ENCODE measurements at regions not wholly inside any gene's neighbourhood (a gene's known extent, or its start where the extent isn't known, plus 50 kb on each side); places are given as distances from the start of the nearest gene placed in this dataset.

GRCh38 chrX:4238916-4239315 is 525.5 kb upstream of the PRKX start:
- intact Hi-C loops (cut with micrococcal nuclease) (no loop called here), dilution Hi-C loops (cut with MboI; ENCODE audit: extremely low pct_ligation_motif_present, low sequenced_read_pairs) (no loop called here)
- FAIRE-seq: no peak
- no peak for DNase-seq (ENCODE audit: low read depth, low spot score)
- TF ChIP-seq CTCF (IDR thresholded peaks at IDR 0.05; ENCODE audit: extremely low read depth in 1 of 2, insufficient read depth in 1 of 2, low read depth in 1 of 2, low read length in 2 of 2): no peak
- no peak for TF ChIP-seq EZH2 (IDR thresholded peaks at IDR 0.05; ENCODE audit: borderline replicate concordance, low read depth, low read length, severe bottlenecking)
- TF ChIP-seq, protein P1, sequence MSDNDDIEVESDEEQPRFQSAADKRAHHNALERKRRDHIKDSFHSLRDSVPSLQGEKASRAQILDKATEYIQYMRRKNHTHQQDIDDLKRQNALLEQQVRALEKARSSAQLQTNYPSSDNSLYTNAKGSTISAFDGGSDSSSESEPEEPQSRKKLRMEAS (IDR thresholded peaks at IDR 0.05; ENCODE audit: insufficient read depth, insufficient read length): no peak
- no peak for TF ChIP-seq JUN (IDR thresholded peaks at IDR 0.05; ENCODE audit: borderline replicate concordance, insufficient read depth, insufficient read length, low read depth)
- TF ChIP-seq POLR2AphosphoS5 (IDR thresholded peaks at IDR 0.05; ENCODE audit: insufficient read depth, low read depth, low read length): no peak
- no peak for TF ChIP-seq MYC (IDR thresholded peaks at IDR 0.05; ENCODE audit: low read depth, low read length)
- TF ChIP-seq FOS (IDR thresholded peaks at IDR 0.05; ENCODE audit: borderline replicate concordance, insufficient read depth, low read length): no peak
- no peak for TF ChIP-seq POLR2A (IDR thresholded peaks at IDR 0.05; ENCODE audit: low read depth, low read length)
- no peak for TF ChIP-seq GATA2 (IDR thresholded peaks at IDR 0.05; ENCODE audit: insufficient read depth, insufficient read length, low read depth, low read length)
- Histone ChIP-seq H3K4me2 (ENCODE audit: insufficient read depth, low read length) (no peak overlapping the region), H2AFZ (ENCODE audit: low read depth, low read length) (no peak overlapping the region), H3K79me2 (ENCODE audit: control insufficient read depth, insufficient read depth, low read length) (no peaks in the 10 kb centered on the region), H4K20me1 (replicated peaks; ENCODE audit: control insufficient read depth, extremely low read depth, insufficient read depth, low read length) (no peaks in the 10 kb centered on the region), H3K4me3 (replicated peaks in 1 of 3; ENCODE audit: insufficient read depth in 1 of 3, low read depth in 1 of 3, low read length in 3 of 3) (no peak overlapping the region), H3K9me3 (replicated peaks; ENCODE audit: control insufficient read depth, insufficient read depth, low read length) (peaks cover 2% of the 10 kb centered on the region), H3K9ac (replicated peaks; ENCODE audit: extremely low read depth, insufficient read depth, low read length) (no peak overlapping the region), H3K4me1 (ENCODE audit: control insufficient read depth, extremely low read depth, insufficient read depth, low read length) (no peaks in the 10 kb centered on the region), H3K27ac (ENCODE audit: insufficient read depth, low read depth, low read length) (no peak overlapping the region), H3K9me1 (replicated peaks; ENCODE audit: control insufficient read depth, extremely low read depth, insufficient read depth, low read length) (no peaks in the 10 kb centered on the region), H3K36me3 (ENCODE audit: control insufficient read depth in 2 of 2, extremely low read depth in 1 of 2, insufficient read depth in 2 of 2, low read length in 2 of 2) (no peaks in the 10 kb centered on the region), H3K27me3 (ENCODE audit: control insufficient read depth in 2 of 2, insufficient read depth in 2 of 2, low read length in 2 of 2) (no peaks in the 10 kb centered on the region)
- POLR2A ChIA-PET: no interaction called here
- CTCF ChIA-PET: no interaction called here
- no TSS peak for BruUV-seq (replicated peaks)
